Smooth muscle cell (in vitro differentiated cells): ENCODE measurements at regions not wholly inside any gene's neighbourhood (a gene's known extent, or its start where the extent isn't known, plus 50 kb on each side); places are given as distances from the start of the nearest gene placed in this dataset.
"Not testable (repeated sequence)": the region's sequence is repeated elsewhere in the genome, so short reads cannot be mapped to it uniquely, and the experiment has no call there.

Source experiments
- DNase-seq: peaks from one replicate; lab custom pipeline; 2025; ENCODE audit not compliant: unreplicated experiment; lab: John Stamatoyannopoulos, UW
- H2AFZ ChIP-seq: fragments of 200-600 bp; sonication (generic); 2 replicates; pipeline ENCODE4 v1.6.0; 2016; ENCODE audit warnings: antibody characterized with exemption, low read depth, mild to moderate bottlenecking
- H3F3A ChIP-seq: fragments of 200-600 bp; sonication (generic); 2 replicates; pipeline ENCODE4 v1.6.0; 2017; ENCODE audit warnings: antibody characterized with exemption, low read depth
- H3K27ac ChIP-seq: fragments of 200-600 bp; sonication (generic); 2 replicates; pipeline ENCODE4 v1.5.1; 2016; ENCODE audit warnings: low read depth, mild to moderate bottlenecking
- H3K27me3 ChIP-seq: fragments of 200-600 bp; sonication (generic); 2 replicates; pipeline ENCODE4 v1.6.1; 2016; ENCODE audit warnings: low read depth, mild to moderate bottlenecking
- H3K36me3 ChIP-seq: fragments of 200-600 bp; sonication (generic); 2 replicates; pipeline ENCODE4 v1.5.1; 2016; ENCODE audit warnings: low read depth
- H3K4me1 ChIP-seq: fragments of 200-600 bp; sonication (generic); 2 replicates; pipeline ENCODE4 v1.5.1; 2016; ENCODE audit warnings: low read depth
- H3K4me2 ChIP-seq: fragments of 200-600 bp; sonication (generic); 2 replicates; pipeline ENCODE4 v1.6.0; 2016; ENCODE audit warnings: mild to moderate bottlenecking
- H3K4me3 ChIP-seq: fragments of 200-600 bp; sonication (generic); 2 replicates; pipeline ENCODE4 v1.5.1; 2016; ENCODE audit warnings: mild to moderate bottlenecking
- H3K79me2 ChIP-seq: fragments of 200-600 bp; sonication (generic); 2 replicates; pipeline ENCODE4 v1.6.0; 2016; ENCODE audit warnings: low read depth, mild to moderate bottlenecking
- H3K9ac ChIP-seq: fragments of 200-600 bp; sonication (generic); 2 replicates; pipeline ENCODE4 v1.6.0; 2016; ENCODE audit warnings: low read depth
- H3K9me3 ChIP-seq: fragments of 200-600 bp; sonication (generic); replicated peaks from 2 replicates; pipeline ENCODE4 v1.5.1; 2016; ENCODE audit warnings: low read depth
- H4K20me1 ChIP-seq: fragments of 200-600 bp; sonication (generic); 2 replicates; pipeline ENCODE4 v1.6.0; 2016; ENCODE audit warnings: low read depth
- CTCF ChIP-seq: fragments of 200-600 bp; sonication (generic); IDR thresholded peaks from 2 replicates; pipeline ENCODE4 v1.5.1; 2017; ENCODE audit warnings: borderline replicate concordance, mild to moderate bottlenecking, antibody characterized with exemption; ENCODE audit not compliant: insufficient read depth, poor library complexity, severe bottlenecking
- WGBS: methylation state at CpG from one replicate; pipeline ENCODE4 v1.1.7; 2016; ENCODE audit warnings: low lambda C conversion rate; 5-methylcytosine and 5-hydroxymethylcytosine counted together

- not testable (repeated sequence) for H3K36me3 ChIP-seq, H3K79me2 ChIP-seq, H2AFZ ChIP-seq, DNase-seq, H3K4me3 ChIP-seq, H3K9ac ChIP-seq, H3K4me1 ChIP-seq, H3K9me3 ChIP-seq, H3K27me3 ChIP-seq
- Histone ChIP-seq H3F3A (peaks cover 10% of the 10 kb centered on the region), H3K4me2 (peak overlapping the region; percentile 40), H3K27ac (peak overlapping the region; percentile 51), H4K20me1 (peaks cover 13% of the 10 kb centered on the region)
- WGBS: 42% methylated on average over 6 of the region's 6 CpGs
These were observed 63.8 kb downstream of the CLEC18A start for GRCh38 chr16:70014915-70015314.

- not testable (repeated sequence) for DNase-seq
- peaks cover 13% of the 10 kb centered on the region for H4K20me1 ChIP-seq
- 60% methylated on average over 5 of the region's 5 CpGs for WGBS
These were observed 65.6 kb downstream of the CLEC18A start for GRCh38 chr16:70016751-70017150.

GRCh38 chr16:70018254-70018653 is 67.1 kb downstream of the CLEC18A start:
- Histone ChIP-seq H3K27ac (no peak overlapping the region), H4K20me1 (peaks cover 13% of the 10 kb centered on the region), H3K9ac (no peak overlapping the region), H3F3A (peaks cover 10% of the 10 kb centered on the region), H3K4me2 (no peak overlapping the region), H3K4me1 (no peaks in the 10 kb centered on the region), H3K4me3 (no peak overlapping the region), H3K9me3 (no peaks in the 10 kb centered on the region), H3K27me3 (no peaks in the 10 kb centered on the region), H3K79me2 (peaks cover 3% of the 10 kb centered on the region), H3K36me3 (peaks cover 9% of the 10 kb centered on the region), H2AFZ (no peak overlapping the region)
- DNase-seq: no peak
- TF ChIP-seq CTCF: no peak
- 72% methylated on average over 6 of the region's 6 CpGs for WGBS

More at GRCh38 chr16:70016751-70017150, 65.6 kb downstream of the CLEC18A start:
- not testable (repeated sequence) for H3K9me3 ChIP-seq, H3K9ac ChIP-seq, H3K27me3 ChIP-seq, H3K79me2 ChIP-seq, H3K4me3 ChIP-seq, H3K4me1 ChIP-seq, H3K4me2 ChIP-seq, H2AFZ ChIP-seq, H3K36me3 ChIP-seq
- Histone ChIP-seq H3F3A (peaks cover 10% of the 10 kb centered on the region), H3K27ac (peak overlapping the region; percentile 51)

- WGBS: 84% methylated on average over 5 of the region's 5 CpGs
- not testable (repeated sequence) for H4K20me1 ChIP-seq, H3K9me3 ChIP-seq, H3K36me3 ChIP-seq, H3K4me2 ChIP-seq, H3K9ac ChIP-seq, H3K4me1 ChIP-seq, DNase-seq, H3K79me2 ChIP-seq, H3K27me3 ChIP-seq, H2AFZ ChIP-seq, H3F3A ChIP-seq, H3K27ac ChIP-seq, H3K4me3 ChIP-seq
These were observed 72.1 kb downstream of the CLEC18A start for GRCh38 chr16:70023207-70023606.

- H3K27me3 ChIP-seq, H3K4me3 ChIP-seq, H3K36me3 ChIP-seq, H2AFZ ChIP-seq, H3K27ac ChIP-seq, H3K9me3 ChIP-seq, DNase-seq, H3K79me2 ChIP-seq, H3K4me2 ChIP-seq, H3K9ac ChIP-seq, H3F3A ChIP-seq, H3K4me1 ChIP-seq, H4K20me1 ChIP-seq: not testable (repeated sequence)
- 98% methylated on average over 5 of the region's 5 CpGs for WGBS
These were observed 72.8 kb downstream of the CLEC18A start for GRCh38 chr16:70023956-70024355.

GRCh38 chr16:70026165-70026854 is 75.2 kb downstream of the CLEC18A start:
- H3F3A ChIP-seq, H3K27me3 ChIP-seq, H3K79me2 ChIP-seq, H3K4me3 ChIP-seq, H3K9me3 ChIP-seq, H2AFZ ChIP-seq, H3K36me3 ChIP-seq, H4K20me1 ChIP-seq, H3K9ac ChIP-seq, H3K4me2 ChIP-seq, H3K27ac ChIP-seq, DNase-seq, H3K4me1 ChIP-seq: not testable (repeated sequence)
- WGBS: 94% methylated on average over 8 of the region's 8 CpGs

GRCh38 chr16:70032906-70033305 is 81.2 kb upstream of the PDPR start:
- H3K79me2 ChIP-seq, H2AFZ ChIP-seq, H3K36me3 ChIP-seq, H3K4me3 ChIP-seq, H3F3A ChIP-seq, DNase-seq, H3K4me1 ChIP-seq, H3K9ac ChIP-seq, H3K9me3 ChIP-seq, H3K27me3 ChIP-seq, H3K27ac ChIP-seq, H3K4me2 ChIP-seq: not testable (repeated sequence)
- peaks cover 23% of the 10 kb centered on the region for H4K20me1 ChIP-seq
- WGBS: 95% methylated on average over 10 of the region's 10 CpGs

- H2AFZ ChIP-seq, DNase-seq, H3K4me2 ChIP-seq, H3K36me3 ChIP-seq, H3K4me3 ChIP-seq, H3K27me3 ChIP-seq, H3K4me1 ChIP-seq, H3K79me2 ChIP-seq, H3K9me3 ChIP-seq, H3K27ac ChIP-seq, H3K9ac ChIP-seq, H3F3A ChIP-seq: not testable (repeated sequence)
- 88% methylated on average over 1 of the region's 3 CpGs for WGBS
- peaks cover 38% of the 10 kb centered on the region for H4K20me1 ChIP-seq
These were observed 76.2 kb upstream of the PDPR start for GRCh38 chr16:70037913-70038312.
